Heart left ventricle (tissue), 13 donors: ENCODE measurements at regions not wholly inside any gene's neighbourhood (a gene's known extent, or its start where the extent isn't known, plus 50 kb on each side); places are given as distances from the start of the nearest gene placed in this dataset.

Source experiments
- CTCF ChIP-seq, 12 donors: fragments of 200-600 bp; sonication (generic) in 4 of 12; IDR thresholded peaks; one replicate each; pipeline versions ENCODE4 v1.5.0 to v1.8.0; 2018 to 2022; ENCODE audit warnings: antibody characterized with exemption in 12 of 12, mild to moderate bottlenecking in 5 of 12
- POLR2A ChIP-seq, 2 donors: fragments of 450-650 bp; IDR thresholded peaks; one replicate each; pipeline ENCODE4 v1.6.1; 2017; ENCODE audit warnings: antibody characterized with exemption in 2 of 2, mild to moderate bottlenecking in 2 of 2, moderate library complexity in 2 of 2
- donor health status: ischemic (EF 13 %, LVEDD 7.1; RV severe dilation, severe dysfunction).
- donor health status: DM: no; HTN: yes; CAD: no.
- donor health status: DM: no; HTN: no; CAD: no.
- donor health status: ischemic (EF 25% LVEDD 6.9; RV normal size, moderate dysfunction).
- donor health status: ischemic (EF 25% LVEDD 5.7; RV mildly dilated, moderate dysfunction).
- donor health status: ischemic (EF 35%, LVEDD 5.7; RV mildly dilated, moderate dysfunction).
- donor health status: nonischemic (EF 11% LVEDD 7.7; RV severe dilation, severe dysfunction).
- donor health status: DM: yes; HTN: yes; CAD: no.
- donor health status: PGD.
- donor health status: ischemic (EF 29% LVEDD 5.4; RV normal size, mild dysfunction).
- donor health status: nonischemic (EF 23%, LVEDD 6.1; RV moderate dilation, normal function).

- TF ChIP-seq CTCF (IDR thresholded peaks at IDR 0.05) = no peak
- TF ChIP-seq POLR2A (IDR thresholded peaks at IDR 0.05) = no peak
Observed at GRCh38 chr11:32232516-32232915, 141.6 kb downstream of the RCN1 start.
